HEK293 (cell line): ENCODE measurements at regions not wholly inside any gene's neighbourhood (a gene's known extent, or its start where the extent isn't known, plus 50 kb on each side); places are given as distances from the start of the nearest gene placed in this dataset.

Experiments used
- ATF2 ChIP-seq: fragments of 450-650 bp; formaldehyde crosslinking; IDR thresholded peaks from 2 replicates; pipeline ENCODE4 v1.5.1; 2016; ENCODE audit warnings: missing biosample characterization, missing genetic modification characterization, low read depth
- CTCF ChIP-seq: fragments of 450-650 bp; formaldehyde crosslinking; IDR thresholded peaks from 2 replicates; pipeline ENCODE4 v1.5.1; 2016; ENCODE audit warnings: missing biosample characterization, missing genetic modification characterization
- HOXD13 ChIP-seq: sonication (generic); formaldehyde crosslinking; IDR thresholded peaks from 2 replicates; pipeline ENCODE4 v1.8.0; 2022; ENCODE audit warnings: missing genetic modification reagents, borderline replicate concordance
- KLF10 ChIP-seq: fragments of 450-650 bp; IDR thresholded peaks from 2 replicates; pipeline ENCODE4 v1.5.1; 2018; ENCODE audit warnings: missing biosample characterization, mild to moderate bottlenecking, missing genetic modification characterization
- REST ChIP-seq: fragments of 450-650 bp; formaldehyde crosslinking; IDR thresholded peaks from 2 replicates; pipeline ENCODE4 v1.5.1; 2016; ENCODE audit warnings: missing biosample characterization, missing genetic modification characterization
- TRIM28 ChIP-seq: IDR thresholded peaks from 2 replicates; pipeline ENCODE4 v1.6.1; 2011; ENCODE audit warnings: low read length, control low read depth, borderline replicate concordance
- ZBTB8A ChIP-seq: fragments of 450-650 bp; formaldehyde crosslinking; IDR thresholded peaks from 2 replicates; pipeline ENCODE4 v1.5.1; 2016; ENCODE audit warnings: missing biosample characterization, missing genetic modification characterization
- ZNF202 ChIP-seq: fragments of 450-650 bp; formaldehyde crosslinking; IDR thresholded peaks from 2 replicates; pipeline ENCODE4 v1.5.1; 2016; ENCODE audit warnings: missing biosample characterization, missing genetic modification characterization, borderline replicate concordance
- ZNF600 ChIP-seq: fragments of 450-650 bp; formaldehyde crosslinking; IDR thresholded peaks from 2 replicates; pipeline ENCODE4 v1.5.1; 2016; ENCODE audit warnings: missing biosample characterization, missing genetic modification characterization
- ZNF660 ChIP-seq: fragments of 450-650 bp; IDR thresholded peaks from 2 replicates; pipeline ENCODE4 v1.5.1; 2018; ENCODE audit warnings: missing biosample characterization, mild to moderate bottlenecking, missing genetic modification characterization
- ZNF76 ChIP-seq: fragments of 450-650 bp; formaldehyde crosslinking; IDR thresholded peaks from 2 replicates; pipeline ENCODE4; 2016; ENCODE audit warnings: low read depth, missing biosample characterization, missing genetic modification characterization, borderline replicate concordance
- ZXDB ChIP-seq: fragments of 450-650 bp; formaldehyde crosslinking; IDR thresholded peaks from 2 replicates; pipeline ENCODE4 v1.5.1; 2016; ENCODE audit warnings: missing biosample characterization, missing genetic modification characterization
- TF ChIP-seq, protein P1 (sequence below): fragments of 450-650 bp; formaldehyde crosslinking; IDR thresholded peaks from 2 replicates; pipeline ENCODE4 v1.5.1; 2017; ENCODE audit warnings: missing biosample characterization, missing genetic modification characterization

DNA sequence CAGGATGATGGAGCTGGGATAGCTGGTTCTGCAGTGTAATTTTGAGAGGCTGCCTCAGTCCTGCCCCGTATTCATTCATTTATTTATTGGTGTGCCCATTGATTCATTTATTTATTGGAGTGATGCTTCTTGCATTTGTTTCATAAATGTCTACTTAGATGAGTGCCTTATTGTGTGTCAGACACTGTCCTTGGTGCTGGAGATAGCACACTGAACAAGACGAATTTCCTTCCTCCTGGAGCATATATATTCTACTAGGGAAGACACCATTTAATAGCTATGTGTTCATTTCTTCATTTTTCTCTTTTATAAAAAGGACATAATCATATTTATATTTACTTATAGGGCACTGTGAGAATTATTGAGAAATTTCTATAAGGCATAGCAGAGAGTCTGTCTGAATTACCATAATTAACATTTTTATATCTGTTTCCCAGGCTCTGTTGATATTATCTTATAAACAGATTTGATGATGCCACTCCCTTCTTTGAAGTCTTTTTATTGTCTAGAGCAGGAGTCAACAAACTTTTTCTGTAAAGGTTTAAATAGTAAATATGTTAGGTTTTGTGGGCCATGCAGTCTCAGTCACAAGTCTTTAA, 433.9 kb upstream of the ZNF608 start:
- TF ChIP-seq ZNF660 (tag by site-specific recombination) (no peak), CTCF (no peak), REST (peak; percentile 96), ZXDB (tag by site-specific recombination) (no peak), KLF10 (tag by site-specific recombination) (no peak), ZNF202 (tag by site-specific recombination) (no peak), ATF2 (tag by site-specific recombination) (no peak), ZNF76 (tag by site-specific recombination) (no peak), TRIM28 (no peak), ZNF600 (no peak), HOXD13 (no peak), ZBTB8A (tag by site-specific recombination) (no peak)
- TF ChIP-seq, protein P1, sequence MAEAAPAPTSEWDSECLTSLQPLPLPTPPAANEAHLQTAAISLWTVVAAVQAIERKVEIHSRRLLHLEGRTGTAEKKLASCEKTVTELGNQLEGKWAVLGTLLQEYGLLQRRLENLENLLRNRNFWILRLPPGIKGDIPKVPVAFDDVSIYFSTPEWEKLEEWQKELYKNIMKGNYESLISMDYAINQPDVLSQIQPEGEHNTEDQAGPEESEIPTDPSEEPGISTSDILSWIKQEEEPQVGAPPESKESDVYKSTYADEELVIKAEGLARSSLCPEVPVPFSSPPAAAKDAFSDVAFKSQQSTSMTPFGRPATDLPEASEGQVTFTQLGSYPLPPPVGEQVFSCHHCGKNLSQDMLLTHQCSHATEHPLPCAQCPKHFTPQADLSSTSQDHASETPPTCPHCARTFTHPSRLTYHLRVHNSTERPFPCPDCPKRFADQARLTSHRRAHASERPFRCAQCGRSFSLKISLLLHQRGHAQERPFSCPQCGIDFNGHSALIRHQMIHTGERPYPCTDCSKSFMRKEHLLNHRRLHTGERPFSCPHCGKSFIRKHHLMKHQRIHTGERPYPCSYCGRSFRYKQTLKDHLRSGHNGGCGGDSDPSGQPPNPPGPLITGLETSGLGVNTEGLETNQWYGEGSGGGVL (tag by site-specific recombination), result no peak
